ENCODE measurements at regions not wholly inside any gene's neighbourhood (a gene's known extent, or its start where the extent isn't known, plus 50 kb on each side); places are given as distances from the start of the nearest gene placed in this dataset.

GRCh38 chr9:93861736-93862358 is 93.3 kb downstream of the BARX1 start:
- TF ChIP-seq CTCF (IDR thresholded peaks at IDR 0.05) (no peak), POLR2AphosphoS5 (IDR thresholded peaks at IDR 0.05) (no peak), POLR2A (IDR thresholded peaks at IDR 0.05) (no peak), EP300 (IDR thresholded peaks at IDR 0.05) (no peak)
- Histone ChIP-seq H3K4me1 (peaks cover 0 to 21% (median 9%) of the 10 kb centered on the region in 4 donors), H3K4me3 (peak overlapping the region in 1 of 4 donors; percentile 25), H3K9me3 (no peaks in the 10 kb centered on the region), H3K27ac (no peak overlapping the region), H3K27me3 (peaks cover 0 to 51% (median 28%) of the 10 kb centered on the region in 3 donors), H3K36me3 (no peaks in the 10 kb centered on the region)
- 80 to 91% (median 86%) methylated on average over 3 to 5 of the region's 5 CpGs for WGBS, 5 donors
- intact Hi-C loops (cut with DNase I; ENCODE audit: low total_unique reads): no loop called here
- DNase-seq: no peak

GRCh38 chr9:93860694-93861658 is 94.2 kb downstream of the BARX1 start:
- Histone ChIP-seq H3K4me3 (peak overlapping the region in 3 of 4 donors; percentile 22 to 25 (median 25)), H3K36me3 (no peaks in the 10 kb centered on the region), H3K9me3 (no peaks in the 10 kb centered on the region), H3K4me1 (peaks cover 0 to 30% (median 12%) of the 10 kb centered on the region in 4 donors), H3K27ac (peak overlapping the region in 2 of 5 donors; percentile 24 to 49), H3K27me3 (peaks cover 0 to 52% (median 28%) of the 10 kb centered on the region in 3 donors)
- 17 to 51% (median 26%) methylated on average over 33 to 50 of the region's 50 CpGs for WGBS, 5 donors
- TF ChIP-seq POLR2AphosphoS5 (IDR thresholded peaks at IDR 0.05) (peak in 1 of 3 donors; percentile 7), POLR2A (IDR thresholded peaks at IDR 0.05) (no peak)
- intact Hi-C loops (cut with DNase I; ENCODE audit: low total_unique reads): no loop called here
- peak in 1 of 2 donors; percentile 71 for DNase-seq

- peaks cover 0 to 52% (median 23%) of the 10 kb centered on the region in 3 donors for H3K27me3 ChIP-seq
- no peak for TF ChIP-seq CTCF (IDR thresholded peaks at IDR 0.05)
- TF ChIP-seq POLR2AphosphoS5 (IDR thresholded peaks at IDR 0.05): no peak
- no peak for TF ChIP-seq EP300 (IDR thresholded peaks at IDR 0.05)
- no peak for TF ChIP-seq POLR2A (IDR thresholded peaks at IDR 0.05)
- no peaks in the 10 kb centered on the region for H3K36me3 ChIP-seq
- no peak for DNase-seq
- 77 to 83% (median 78%) methylated on average over 8 to 10 of the region's 10 CpGs for WGBS, 5 donors
- intact Hi-C loops (cut with DNase I; ENCODE audit: low total_unique reads): no loop called here
- no peak overlapping the region for H3K27ac ChIP-seq
- H3K9me3 ChIP-seq: no peaks in the 10 kb centered on the region
- H3K4me1 ChIP-seq: peaks cover 0 to 32% (median 14%) of the 10 kb centered on the region in 4 donors
- H3K4me3 ChIP-seq: no peak overlapping the region
Measured at GRCh38 chr9:93859431-93860215, 95.5 kb downstream of the BARX1 start.

- intact Hi-C loops (cut with DNase I; ENCODE audit: low total_unique reads): no loop called here
- H3K27ac ChIP-seq: peak overlapping the region in 1 of 5 donors; percentile 46
- H3K36me3 ChIP-seq: no peaks in the 10 kb centered on the region
- no peaks in the 10 kb centered on the region for H3K9me3 ChIP-seq
- H3K4me1 ChIP-seq: peaks cover 0 to 23% (median 8%) of the 10 kb centered on the region in 4 donors
- H3K27me3 ChIP-seq: peaks cover 0 to 51% (median 23%) of the 10 kb centered on the region in 3 donors
- H3K4me3 ChIP-seq: no peak overlapping the region
- TF ChIP-seq POLR2AphosphoS5 (IDR thresholded peaks at IDR 0.05) (no peak), POLR2A (IDR thresholded peaks at IDR 0.05) (no peak), EP300 (IDR thresholded peaks at IDR 0.05) (no peak)
- no peak for DNase-seq
Measured at GRCh38 chr9:93857528-93857927, 97.6 kb downstream of the BARX1 start.

GRCh38 chr9:93852728-93853127 is 102.4 kb downstream of the BARX1 start:
- intact Hi-C loops (cut with DNase I; ENCODE audit: low total_unique reads): no loop called here
- Histone ChIP-seq H3K9me3 (no peaks in the 10 kb centered on the region), H3K27ac (no peak overlapping the region)

More at GRCh38 chr9:93852728-93853127, 102.4 kb downstream of the BARX1 start:
- no peak for TF ChIP-seq POLR2A (IDR thresholded peaks at IDR 0.05)
- no peak for TF ChIP-seq CTCF (IDR thresholded peaks at IDR 0.05)
- TF ChIP-seq EP300 (IDR thresholded peaks at IDR 0.05): no peak
- TF ChIP-seq POLR2AphosphoS5 (IDR thresholded peaks at IDR 0.05): no peak
- Histone ChIP-seq H3K4me3 (no peak overlapping the region), H3K4me1 (peaks cover 0 to 16% (median 5%) of the 10 kb centered on the region in 4 donors), H3K36me3 (no peaks in the 10 kb centered on the region), H3K27me3 (peaks cover 0 to 6% (median 0%) of the 10 kb centered on the region in 3 donors)
- no peak for DNase-seq

Data from stomach (tissue), 8 donors.